Heart right ventricle (tissue), 16 donors: ENCODE measurements at regions not wholly inside any gene's neighbourhood (a gene's known extent, or its start where the extent isn't known, plus 50 kb on each side); places are given as distances from the start of the nearest gene placed in this dataset.

Source experiments
- ATAC-seq, 8 donors: fragments of 200-7000 bp; cut with Tn5 transposase; one replicate each; pipeline ENCODE4 v1.9.1; 2020; ENCODE audit warnings: mild to moderate bottlenecking in 8 of 8, moderate library complexity in 8 of 8, moderate number of reproducible peaks in 1 of 8
- DNase-seq, 2 donors: peaks; one replicate each; pipeline ENCODE4 v3.0.0-alpha.2; 2020
- H3K27ac ChIP-seq, 10 donors: fragments of 200-600 bp; sonication (generic) in 2 of 10; one replicate each; pipeline versions ENCODE4 v1.5.0 to v1.8.0; 2020 to 2022; ENCODE audit warnings: mild to moderate bottlenecking in 3 of 10
- H3K27me3 ChIP-seq, 7 donors: fragments of 200-600 bp; one replicate each; pipeline ENCODE4 v1.8.0; 2021 to 2022; ENCODE audit warnings: mild to moderate bottlenecking in 2 of 7
- H3K36me3 ChIP-seq, 9 donors: fragments of 200-600 bp; sonication (generic) in 1 of 9; one replicate each; pipeline versions ENCODE4 v1.5.0 to v1.8.0; 2020 to 2022; ENCODE audit warnings: mild to moderate bottlenecking in 2 of 9
- H3K4me1 ChIP-seq, 9 donors: fragments of 200-600 bp; sonication (generic) in 1 of 9; one replicate each; pipeline versions ENCODE4 v1.5.0 to v1.8.0; 2020 to 2022; ENCODE audit warnings: mild to moderate bottlenecking in 4 of 9
- H3K4me3 ChIP-seq, 10 donors: fragments of 200-600 bp; sonication (generic) in 2 of 10; one replicate each; pipeline versions ENCODE4 v1.5.0 to v1.8.0; 2020 to 2022; ENCODE audit warnings: mild to moderate bottlenecking in 7 of 10, moderate library complexity in 2 of 10
- H3K9me3 ChIP-seq, 11 donors: fragments of 200-600 bp in 10 of 11; sonication (generic) in 2 of 11; one replicate each; pipeline versions ENCODE4 v1.5.0 to v1.8.0; 2013 to 2022; ENCODE audit warnings: mild to moderate bottlenecking in 2 of 11, control low read depth in 1 of 11, moderate library complexity in 1 of 11
- WGBS, 2 donors: extraction: QIAGEN DNeasy Blood & Tissue Kit; methylation state at CpG; one replicate each; pipeline ENCODE4 v1.1.7; 2013; ENCODE audit warnings: inconsistent platforms in 1 of 2; 5-methylcytosine and 5-hydroxymethylcytosine counted together
- intact Hi-C, 10 donors: fragments of 100-400 bp; cut with DNase I; formaldehyde crosslinking; loops; one replicate each; pipeline versions ENCODE4 v1.11.1 to v1.14.2; 2022
- TF ChIP-seq, protein P1 (sequence below), 9 donors: fragments of 200-600 bp; sonication (generic) in 2 of 9; IDR thresholded peaks; one replicate each; pipeline versions ENCODE4 v1.5.0 to v1.8.0; 2021 to 2022; ENCODE audit warnings: antibody characterized with exemption in 9 of 9, mild to moderate bottlenecking in 5 of 9, moderate library complexity in 1 of 9
- donor health status: Arrhythmogenic right ventricular cardiomyopathy.
- donor health status: ischemic (EF 13 %, LVEDD 7.1; RV severe dilation, severe dysfunction).
- donor health status: healthy with polysubstance abuse.
- donor health status: DM: no; HTN: yes; CAD: no.
- donor health status: DM: no; HTN: no; CAD: no.
- donor health status: ischemic (EF 25% LVEDD 6.9; RV normal size, moderate dysfunction).
- donor health status: ischemic (EF 25% LVEDD 5.7; RV mildly dilated, moderate dysfunction).
- donor health status: healthy.
- donor health status: DM: yes; HTN: yes; CAD: no.
- donor health status: Ischemic cardiomyopathy.
- donor health status: ischemic (EF 35%, LVEDD 5.7; RV mildly dilated, moderate dysfunction).
- donor health status: nonischemic (EF 11% LVEDD 7.7; RV severe dilation, severe dysfunction).
- donor health status: DM: yes; HTN: yes; CAD: no.
- donor health status: PGD.
- donor health status: ischemic (EF 29% LVEDD 5.4; RV normal size, mild dysfunction).
- donor health status: nonischemic (EF 23%, LVEDD 6.1; RV moderate dilation, normal function).

GRCh38 chr10:58970160-58970915 lies 206.1 kb upstream of the PHYHIPL start:
- TF ChIP-seq, protein P1, sequence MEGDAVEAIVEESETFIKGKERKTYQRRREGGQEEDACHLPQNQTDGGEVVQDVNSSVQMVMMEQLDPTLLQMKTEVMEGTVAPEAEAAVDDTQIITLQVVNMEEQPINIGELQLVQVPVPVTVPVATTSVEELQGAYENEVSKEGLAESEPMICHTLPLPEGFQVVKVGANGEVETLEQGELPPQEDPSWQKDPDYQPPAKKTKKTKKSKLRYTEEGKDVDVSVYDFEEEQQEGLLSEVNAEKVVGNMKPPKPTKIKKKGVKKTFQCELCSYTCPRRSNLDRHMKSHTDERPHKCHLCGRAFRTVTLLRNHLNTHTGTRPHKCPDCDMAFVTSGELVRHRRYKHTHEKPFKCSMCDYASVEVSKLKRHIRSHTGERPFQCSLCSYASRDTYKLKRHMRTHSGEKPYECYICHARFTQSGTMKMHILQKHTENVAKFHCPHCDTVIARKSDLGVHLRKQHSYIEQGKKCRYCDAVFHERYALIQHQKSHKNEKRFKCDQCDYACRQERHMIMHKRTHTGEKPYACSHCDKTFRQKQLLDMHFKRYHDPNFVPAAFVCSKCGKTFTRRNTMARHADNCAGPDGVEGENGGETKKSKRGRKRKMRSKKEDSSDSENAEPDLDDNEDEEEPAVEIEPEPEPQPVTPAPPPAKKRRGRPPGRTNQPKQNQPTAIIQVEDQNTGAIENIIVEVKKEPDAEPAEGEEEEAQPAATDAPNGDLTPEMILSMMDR (IDR thresholded peaks at IDR 0.05): no peak
- Histone ChIP-seq H3K4me3 (no peak overlapping the region), H3K36me3 (no peaks in the 10 kb centered on the region), H3K4me1 (peaks cover 0 to 9% (median 0%) of the 10 kb centered on the region in 9 donors), H3K27ac (no peak overlapping the region), H3K27me3 (peaks cover 0 to 4% (median 0%) of the 10 kb centered on the region in 7 donors), H3K9me3 (peaks cover 0 to 3% (median 0%) of the 10 kb centered on the region in 11 donors)
- no peak for DNase-seq
- no peak for ATAC-seq
- intact Hi-C loops: no loop called here
- 66 to 88% methylated on average over 2 of the region's 2 CpGs for WGBS, 2 donors

DNA sequence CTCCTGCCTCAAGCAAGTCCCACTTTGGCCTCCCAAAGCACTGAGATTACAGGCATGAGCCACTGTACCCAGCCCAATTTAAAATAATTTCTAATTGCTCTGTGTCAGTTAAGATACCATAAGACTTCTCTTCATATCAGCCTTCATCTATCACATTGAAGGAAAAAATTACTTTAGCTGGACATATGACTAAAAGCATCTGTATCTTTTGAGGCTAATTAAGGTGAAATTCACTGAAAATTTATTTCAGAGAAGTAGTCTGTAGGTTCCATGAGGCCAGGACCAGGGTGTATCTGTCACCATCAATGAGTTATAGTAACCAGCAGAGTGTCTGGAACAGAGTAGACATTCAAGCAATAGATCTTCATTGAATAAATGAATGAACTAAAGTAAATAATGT lies 205.2 kb upstream of the PHYHIPL start:
- DNase-seq (no peak), ATAC-seq (no peak)
- Histone ChIP-seq H3K4me1 (peaks cover 0 to 9% (median 0%) of the 10 kb centered on the region in 9 donors), H3K4me3 (no peak overlapping the region), H3K9me3 (peaks cover 0 to 3% (median 0%) of the 10 kb centered on the region in 11 donors), H3K36me3 (no peaks in the 10 kb centered on the region), H3K27ac (no peak overlapping the region), H3K27me3 (peaks cover 0 to 4% (median 0%) of the 10 kb centered on the region in 7 donors)
- intact Hi-C loops: no loop called here
- TF ChIP-seq, protein P1 (IDR thresholded peaks at IDR 0.05): no peak

DNA sequence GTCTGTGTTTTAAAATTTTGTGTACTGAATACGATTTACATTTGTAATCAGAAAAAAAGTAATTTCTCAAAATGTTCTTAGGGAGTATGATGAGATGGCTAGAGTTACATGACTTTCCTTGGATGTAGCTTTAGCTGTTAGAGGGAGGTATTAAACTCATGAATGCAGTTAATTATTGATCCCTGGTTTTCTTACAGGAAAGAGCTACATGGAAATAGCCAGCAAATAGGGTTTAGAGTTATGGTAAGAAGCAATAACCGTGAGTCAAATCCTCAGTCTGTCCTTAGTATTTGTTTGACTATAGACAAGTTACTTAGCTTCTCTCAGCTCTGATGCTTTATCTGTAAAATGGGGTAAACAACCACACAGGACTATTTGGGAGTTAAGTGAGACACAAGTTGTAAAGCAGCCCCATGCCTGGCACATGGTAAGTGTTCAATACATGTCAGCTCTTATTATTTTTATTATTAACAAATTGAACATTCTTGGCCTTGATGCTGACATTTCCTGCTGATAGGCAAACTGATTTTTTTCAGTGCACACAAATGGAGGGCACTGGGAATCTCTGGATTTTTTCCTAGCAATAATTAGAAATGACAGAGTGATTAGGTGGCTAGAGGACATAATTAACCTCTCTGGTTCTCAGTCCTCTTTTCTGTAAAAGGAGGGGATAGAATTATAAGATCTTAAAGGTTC lies 204.5 kb upstream of the PHYHIPL start:
- ATAC-seq (no peak), DNase-seq (no peak)
- Histone ChIP-seq H3K4me3 (no peak overlapping the region), H3K9me3 (peaks cover 0 to 3% (median 0%) of the 10 kb centered on the region in 11 donors), H3K36me3 (no peaks in the 10 kb centered on the region), H3K27me3 (peaks cover 0 to 3% (median 0%) of the 10 kb centered on the region in 7 donors), H3K4me1 (peaks cover 0 to 9% (median 0%) of the 10 kb centered on the region in 9 donors), H3K27ac (no peak overlapping the region)
- intact Hi-C loops: no loop called here
- TF ChIP-seq, protein P1 (IDR thresholded peaks at IDR 0.05): no peak
- 71 to 75% methylated on average over 2 of the region's 2 CpGs for WGBS, 2 donors

DNA sequence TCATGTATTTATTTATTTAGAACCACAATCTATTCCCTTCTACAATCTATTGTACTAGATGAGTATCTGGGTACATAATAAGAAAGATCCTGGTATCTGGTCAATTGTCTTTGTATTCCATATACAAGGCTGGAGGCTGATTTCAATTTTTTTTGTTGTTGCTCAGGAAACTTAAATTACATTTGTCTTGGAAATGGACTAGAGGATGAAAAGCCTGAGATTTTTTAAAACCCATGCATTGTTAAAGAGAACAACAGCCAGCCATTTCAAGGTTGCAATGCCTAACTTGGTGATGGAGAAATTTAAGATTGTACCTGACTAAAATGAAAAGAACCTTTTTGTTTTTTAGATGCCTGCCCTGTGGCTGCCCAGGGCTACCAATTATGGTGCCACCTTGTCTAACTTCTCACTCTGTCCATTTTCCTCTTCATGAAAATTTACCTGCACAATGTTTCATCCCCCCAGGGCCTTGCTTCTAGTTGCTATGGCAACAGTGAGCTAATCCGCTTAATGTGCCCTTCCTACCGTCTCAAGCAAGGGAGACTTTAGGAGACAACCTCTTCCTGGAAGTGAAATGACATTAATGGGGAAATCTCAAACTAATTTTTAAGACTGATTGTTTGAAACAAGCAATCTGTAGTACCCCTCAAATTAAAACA lies 203.7 kb upstream of the PHYHIPL start:
- TF ChIP-seq, protein P1 (IDR thresholded peaks at IDR 0.05): no peak
- ATAC-seq: no peak
- Histone ChIP-seq H3K9me3 (peaks cover 0 to 3% (median 0%) of the 10 kb centered on the region in 11 donors), H3K27ac (no peak overlapping the region), H3K27me3 (peaks cover 0 to 3% (median 0%) of the 10 kb centered on the region in 7 donors), H3K4me1 (peaks cover 0 to 4% (median 0%) of the 10 kb centered on the region in 9 donors), H3K4me3 (no peak overlapping the region), H3K36me3 (no peaks in the 10 kb centered on the region)
- intact Hi-C loops: no loop called here
- DNase-seq: no peak
- 68 to 70% methylated on average over 2 of the region's 2 CpGs for WGBS, 2 donors
